ENCODE measurements at regions not wholly inside any gene's neighbourhood (a gene's known extent, or its start where the extent isn't known, plus 50 kb on each side); places are given as distances from the start of the nearest gene placed in this dataset.

DNA sequence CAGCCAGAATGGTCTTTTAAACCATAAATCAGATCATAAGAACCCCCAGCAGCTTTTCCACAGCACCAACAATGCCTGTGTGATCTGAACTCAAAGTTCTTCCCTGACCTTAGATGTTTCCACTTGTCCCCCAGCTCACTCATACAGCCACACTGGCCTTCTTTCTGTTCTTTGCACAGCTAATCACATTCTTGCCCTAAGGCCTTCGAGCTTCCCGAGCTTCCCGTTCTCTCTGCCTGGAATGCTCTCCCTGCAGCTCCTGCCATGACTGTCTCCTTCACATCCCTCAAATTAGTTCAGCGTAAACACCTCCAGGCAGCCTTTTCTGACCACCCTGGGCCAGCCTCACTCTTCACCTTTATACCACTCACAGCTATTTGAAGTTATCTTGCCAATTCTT lies 166.8 kb upstream of the NFE2L3 start:
- TF ChIP-seq, protein P1, sequence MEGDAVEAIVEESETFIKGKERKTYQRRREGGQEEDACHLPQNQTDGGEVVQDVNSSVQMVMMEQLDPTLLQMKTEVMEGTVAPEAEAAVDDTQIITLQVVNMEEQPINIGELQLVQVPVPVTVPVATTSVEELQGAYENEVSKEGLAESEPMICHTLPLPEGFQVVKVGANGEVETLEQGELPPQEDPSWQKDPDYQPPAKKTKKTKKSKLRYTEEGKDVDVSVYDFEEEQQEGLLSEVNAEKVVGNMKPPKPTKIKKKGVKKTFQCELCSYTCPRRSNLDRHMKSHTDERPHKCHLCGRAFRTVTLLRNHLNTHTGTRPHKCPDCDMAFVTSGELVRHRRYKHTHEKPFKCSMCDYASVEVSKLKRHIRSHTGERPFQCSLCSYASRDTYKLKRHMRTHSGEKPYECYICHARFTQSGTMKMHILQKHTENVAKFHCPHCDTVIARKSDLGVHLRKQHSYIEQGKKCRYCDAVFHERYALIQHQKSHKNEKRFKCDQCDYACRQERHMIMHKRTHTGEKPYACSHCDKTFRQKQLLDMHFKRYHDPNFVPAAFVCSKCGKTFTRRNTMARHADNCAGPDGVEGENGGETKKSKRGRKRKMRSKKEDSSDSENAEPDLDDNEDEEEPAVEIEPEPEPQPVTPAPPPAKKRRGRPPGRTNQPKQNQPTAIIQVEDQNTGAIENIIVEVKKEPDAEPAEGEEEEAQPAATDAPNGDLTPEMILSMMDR (IDR thresholded peaks at IDR 0.05) = no peak
- TF ChIP-seq POLR2A (IDR thresholded peaks at IDR 0.05) (no peak), POLR2AphosphoS5 (IDR thresholded peaks at IDR 0.05) (no peak)

Measured in gastroesophageal sphincter (tissue), 3 donors.